CD4-positive, alpha-beta T cell treated with Interleukin-21 for 1 hour (primary cell): ENCODE measurements at regions not wholly inside any gene's neighbourhood (a gene's known extent, or its start where the extent isn't known, plus 50 kb on each side); places are given as distances from the start of the nearest gene placed in this dataset.
"Not testable (repeated sequence)": the region's sequence is repeated elsewhere in the genome, so short reads cannot be mapped to it uniquely, and the experiment has no call there.

Source experiments
- DNase-seq: peaks from one replicate; pipeline ENCODE4 v3.0.0-alpha.2; 2020

- DNase-seq: no peak
Measured at GRCh38 chr4:137393044-137393443, 139.2 kb downstream of the PCDH18 start.

GRCh38 chr4:137390707-137391106, 141.6 kb downstream of the PCDH18 start:
- DNase-seq: no peak

- no peak for DNase-seq
Measured at GRCh38 chr4:137389911-137390520, 142.3 kb downstream of the PCDH18 start.

GRCh38 chr4:137387924-137388323, 144.4 kb downstream of the PCDH18 start:
- DNase-seq: no peak

- DNase-seq: no peak
Measured at GRCh38 chr4:137384476-137384875, 147.8 kb downstream of the PCDH18 start.

- no peak for DNase-seq
Measured at GRCh38 chr4:137378821-137379220, 153.5 kb downstream of the PCDH18 start.

- DNase-seq: no peak
Measured at GRCh38 chr4:137378393-137378792, 153.9 kb downstream of the PCDH18 start.

- DNase-seq: no peak
Measured at GRCh38 chr4:137376312-137376711, 156.0 kb downstream of the PCDH18 start.

- DNase-seq: no peak
Measured at GRCh38 chr4:137375111-137375850, 157.0 kb downstream of the PCDH18 start.

- DNase-seq: no peak
Measured at GRCh38 chr4:137370679-137371078, 161.6 kb downstream of the PCDH18 start.

- no peak for DNase-seq
Measured at GRCh38 chr4:137370206-137370633, 162.1 kb downstream of the PCDH18 start.

- DNase-seq: no peak
Measured at GRCh38 chr4:137367620-137368019, 164.7 kb downstream of the PCDH18 start.

GRCh38 chr4:137363496-137363895, 168.8 kb downstream of the PCDH18 start:
- no peak for DNase-seq

GRCh38 chr4:137361756-137362470, 170.4 kb downstream of the PCDH18 start:
- DNase-seq: no peak

GRCh38 chr4:137360761-137361160, 171.5 kb downstream of the PCDH18 start:
- no peak for DNase-seq

- no peak for DNase-seq
Measured at GRCh38 chr4:137359691-137360315, 172.5 kb downstream of the PCDH18 start.

GRCh38 chr4:137354562-137354961, 177.7 kb downstream of the PCDH18 start:
- not testable (repeated sequence) for DNase-seq

- no peak for DNase-seq
Measured at GRCh38 chr4:137347371-137347770, 184.9 kb downstream of the PCDH18 start.

- no peak for DNase-seq
Measured at GRCh38 chr4:137345597-137345996, 186.7 kb downstream of the PCDH18 start.

- DNase-seq: no peak
Measured at GRCh38 chr4:137343221-137343620, 189.1 kb downstream of the PCDH18 start.

- no peak for DNase-seq
Measured at GRCh38 chr4:137333031-137333430, 199.3 kb downstream of the PCDH18 start.

GRCh38 chr4:137312257-137312656, 220.0 kb downstream of the PCDH18 start:
- no peak for DNase-seq
